HEK293 (cell line): ENCODE measurements at regions not wholly inside any gene's neighbourhood (a gene's known extent, or its start where the extent isn't known, plus 50 kb on each side); places are given as distances from the start of the nearest gene placed in this dataset.

Experiments
- CTCF ChIA-PET: fragments of 350-600 bp; formaldehyde crosslinking; extraction: SDS; loops from one replicate; lab custom pipeline; 2021; ENCODE audit warnings: antibody characterized with exemption; lab: Yijun Ruan, JAX
- POLR2A ChIA-PET: fragments of 300-600 bp; formaldehyde crosslinking; extraction: SDS; loops from one replicate; lab custom pipeline; 2020; ENCODE audit warnings: antibody characterized with exemption, inconsistent platforms; lab: Yijun Ruan, JAX
- H3K27ac ChIP-seq: fragments of 200-500 bp; sonication (Bioruptor generic); 2 replicates; pipeline ENCODE4 v1.5.1; 2014; ENCODE audit warnings: low read depth, low read length, control low read depth, inconsistent platforms; ENCODE audit errors: extremely low read depth
- H3K36me3 ChIP-seq, 2 experiments: fragments of 200-500 bp in 1 of 2; sonication (Bioruptor generic) in 1 of 2; 1 replicate in 1 of 2; 2 replicates in 1 of 2; pipeline ENCODE4 v1.5.1; 2014 to 2017; ENCODE audit warnings: inconsistent platforms in 2 of 2, low read length in 2 of 2; ENCODE audit not compliant: control insufficient read depth in 2 of 2, insufficient read depth in 1 of 2
- H3K4me1 ChIP-seq: fragments of 200-500 bp; sonication (Bioruptor generic); 2 replicates; pipeline ENCODE4 v1.5.1; 2014; ENCODE audit warnings: mild to moderate bottlenecking, low read length, inconsistent platforms; ENCODE audit not compliant: control insufficient read depth, insufficient read depth
- H3K4me3 ChIP-seq: 2 replicates; pipeline ENCODE4 v1.5.1; 2011; ENCODE audit warnings: low read depth, mild to moderate bottlenecking, control low read depth, low read length, moderate library complexity
- H3K9me3 ChIP-seq: fragments of 200-500 bp; sonication (Bioruptor generic); 2 replicates; pipeline ENCODE4 v1.5.1; 2014; ENCODE audit warnings: low read depth, low read length, inconsistent platforms; ENCODE audit not compliant: control insufficient read depth, insufficient read depth
- GLIS1 ChIP-seq: fragments of 450-650 bp; formaldehyde crosslinking; IDR thresholded peaks from 2 replicates; pipeline ENCODE4 v1.5.1; 2016; ENCODE audit warnings: missing biosample characterization, missing genetic modification characterization
- HOXA7 ChIP-seq: sonication (generic); formaldehyde crosslinking; IDR thresholded peaks from 2 replicates; pipeline ENCODE4 v1.8.1; 2022; ENCODE audit warnings: missing genetic modification reagents, borderline replicate concordance
- PATZ1 ChIP-seq: fragments of 450-650 bp; formaldehyde crosslinking; IDR thresholded peaks from 2 replicates; pipeline ENCODE4 v1.5.1; 2016; ENCODE audit warnings: missing biosample characterization, missing genetic modification characterization
- ZBTB8A ChIP-seq: fragments of 450-650 bp; formaldehyde crosslinking; IDR thresholded peaks from 2 replicates; pipeline ENCODE4 v1.5.1; 2016; ENCODE audit warnings: missing biosample characterization, missing genetic modification characterization
- ZFP37 ChIP-seq: fragments of 450-650 bp; formaldehyde crosslinking; IDR thresholded peaks from 2 replicates; pipeline ENCODE4 v1.5.1; 2016; ENCODE audit warnings: missing biosample characterization, missing genetic modification characterization
- ZNF510 ChIP-seq: fragments of 450-650 bp; formaldehyde crosslinking; IDR thresholded peaks from 2 replicates; pipeline ENCODE4 v1.5.1; 2018; ENCODE audit warnings: mild to moderate bottlenecking, missing genetic modification characterization, missing biosample characterization; ENCODE audit not compliant: insufficient replicate concordance
- ZNF596 ChIP-seq: fragments of 450-650 bp; IDR thresholded peaks from 2 replicates; pipeline ENCODE4 v1.5.0; 2018; ENCODE audit warnings: missing biosample characterization, mild to moderate bottlenecking, missing genetic modification characterization, moderate library complexity
- ZNF639 ChIP-seq: fragments of 450-650 bp; formaldehyde crosslinking; IDR thresholded peaks from 2 replicates; pipeline ENCODE4 v1.5.1; 2016; ENCODE audit warnings: missing biosample characterization, missing genetic modification characterization
- ZNF658 ChIP-seq: fragments of 450-650 bp; formaldehyde crosslinking; IDR thresholded peaks from 2 replicates; pipeline ENCODE4; 2016; ENCODE audit warnings: missing biosample characterization, missing genetic modification characterization
- ZSCAN23 ChIP-seq: fragments of 450-650 bp; formaldehyde crosslinking; IDR thresholded peaks from 2 replicates; pipeline ENCODE4 v1.5.1; 2016; ENCODE audit warnings: missing biosample characterization, missing genetic modification characterization
- TF ChIP-seq, protein P1 (sequence below): fragments of 450-650 bp; formaldehyde crosslinking; IDR thresholded peaks from 2 replicates; pipeline ENCODE4 v1.5.1; 2016; ENCODE audit warnings: missing biosample characterization, missing genetic modification characterization, borderline replicate concordance

- no peak overlapping the region for H3K4me3 ChIP-seq
- peaks cover 6% of the 10 kb centered on the region for H3K4me1 ChIP-seq
- no peaks in the 10 kb centered on the region for H3K36me3 ChIP-seq
- CTCF ChIA-PET = no interaction called here
- H3K9me3 ChIP-seq = no peaks in the 10 kb centered on the region
- H3K27ac ChIP-seq = no peak overlapping the region
- TF ChIP-seq ZNF510 (tag by site-specific recombination) (no peak), ZFP37 (tag by site-specific recombination) (no peak), PATZ1 (tag by site-specific recombination) (no peak)
- TF ChIP-seq, protein P1, sequence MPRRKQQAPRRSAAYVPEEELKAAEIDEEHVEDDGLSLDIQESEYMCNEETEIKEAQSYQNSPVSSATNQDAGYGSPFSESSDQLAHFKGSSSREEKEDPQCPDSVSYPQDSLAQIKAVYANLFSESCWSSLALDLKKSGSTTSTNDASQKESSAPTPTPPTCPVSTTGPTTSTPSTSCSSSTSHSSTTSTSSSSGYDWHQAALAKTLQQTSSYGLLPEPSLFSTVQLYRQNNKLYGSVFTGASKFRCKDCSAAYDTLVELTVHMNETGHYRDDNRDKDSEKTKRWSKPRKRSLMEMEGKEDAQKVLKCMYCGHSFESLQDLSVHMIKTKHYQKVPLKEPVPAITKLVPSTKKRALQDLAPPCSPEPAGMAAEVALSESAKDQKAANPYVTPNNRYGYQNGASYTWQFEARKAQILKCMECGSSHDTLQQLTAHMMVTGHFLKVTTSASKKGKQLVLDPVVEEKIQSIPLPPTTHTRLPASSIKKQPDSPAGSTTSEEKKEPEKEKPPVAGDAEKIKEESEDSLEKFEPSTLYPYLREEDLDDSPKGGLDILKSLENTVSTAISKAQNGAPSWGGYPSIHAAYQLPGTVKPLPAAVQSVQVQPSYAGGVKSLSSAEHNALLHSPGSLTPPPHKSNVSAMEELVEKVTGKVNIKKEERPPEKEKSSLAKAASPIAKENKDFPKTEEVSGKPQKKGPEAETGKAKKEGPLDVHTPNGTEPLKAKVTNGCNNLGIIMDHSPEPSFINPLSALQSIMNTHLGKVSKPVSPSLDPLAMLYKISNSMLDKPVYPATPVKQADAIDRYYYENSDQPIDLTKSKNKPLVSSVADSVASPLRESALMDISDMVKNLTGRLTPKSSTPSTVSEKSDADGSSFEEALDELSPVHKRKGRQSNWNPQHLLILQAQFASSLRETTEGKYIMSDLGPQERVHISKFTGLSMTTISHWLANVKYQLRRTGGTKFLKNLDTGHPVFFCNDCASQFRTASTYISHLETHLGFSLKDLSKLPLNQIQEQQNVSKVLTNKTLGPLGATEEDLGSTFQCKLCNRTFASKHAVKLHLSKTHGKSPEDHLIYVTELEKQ (tag by site-specific recombination) = no peak
- TF ChIP-seq, all 188 proteins: peak for 0
- POLR2A ChIA-PET = no interaction called here
Measured at GRCh38 chr2:67544286-67544685, 147.2 kb downstream of the ETAA1 start.

- H3K4me3 ChIP-seq = no peak overlapping the region
- ChIA-PET POLR2A (no interaction called here), CTCF (interaction anchor here (0.9 kb wide), 1 partner anchor 266 kb away, joined by 4 read pairs; no protein-coding TSS in a partner anchor)
- H3K4me1 ChIP-seq = peaks cover 6% of the 10 kb centered on the region
- no peaks in the 10 kb centered on the region for H3K9me3 ChIP-seq
- H3K27ac ChIP-seq = no peak overlapping the region
- TF ChIP-seq ZNF658 (tag by site-specific recombination) (no peak), GLIS1 (tag by site-specific recombination) (peak; percentile 70), ZNF596 (tag by site-specific recombination) (no peak)
- no peaks in the 10 kb centered on the region for H3K36me3 ChIP-seq
Measured at GRCh38 chr2:67548317-67549201, 151.4 kb downstream of the ETAA1 start.

- H3K27ac ChIP-seq = no peak overlapping the region
- H3K4me1 ChIP-seq = peaks cover 9% of the 10 kb centered on the region
- CTCF ChIA-PET = no interaction called here
- no peaks in the 10 kb centered on the region for H3K9me3 ChIP-seq
- no peak for TF ChIP-seq ZSCAN23
- TF ChIP-seq ZNF639 (tag by site-specific recombination) = no peak
- TF ChIP-seq ZBTB8A = no peak
- no peak for TF ChIP-seq HOXA7
- H3K4me3 ChIP-seq = no peak overlapping the region
- POLR2A ChIA-PET = no interaction called here
- H3K36me3 ChIP-seq = no peaks in the 10 kb centered on the region
Measured at GRCh38 chr2:67559156-67559555, 162.0 kb downstream of the ETAA1 start.
